PC-9 (cell line): ENCODE measurements at regions not wholly inside any gene's neighbourhood (a gene's known extent, or its start where the extent isn't known, plus 50 kb on each side); places are given as distances from the start of the nearest gene placed in this dataset.

Experiments
- BruUV-seq: library from RNA; stranded (reverse); fragments of 400-500 nt; replicated peaks from 2 replicates; lab custom pipeline; 2021; lab: Mats Ljungman, UMichigan
- CTCF ChIA-PET: fragments of 300-600 bp; sonication (Branson Sonifier 250); formaldehyde crosslinking; loops from one replicate; lab custom pipeline; 2022; ENCODE audit warnings: antibody characterized with exemption; lab: Charles Lee
- POLR2A ChIA-PET: fragments of 300-600 bp; sonication (Branson Sonifier 250); formaldehyde crosslinking; loops from one replicate; lab custom pipeline; 2022; ENCODE audit warnings: antibody characterized with exemption; ENCODE audit not compliant: unreplicated experiment; lab: Charles Lee
- DNase-seq, 2 experiments: peaks; one replicate each; pipeline versions ENCODE4 v3.0.0 to v3.0.0-alpha.2; 2015 to 2022; ENCODE audit warnings: mixed read lengths in 1 of 2
- H2AFZ ChIP-seq: fragments of 200-600 bp; sonication (generic); 2 replicates; pipeline ENCODE4 v1.8.1; 2017; ENCODE audit warnings: antibody characterized with exemption
- H3F3A ChIP-seq: fragments of 200-600 bp; sonication (generic); 2 replicates; pipeline ENCODE4 v1.8.1; 2017; ENCODE audit warnings: antibody characterized with exemption, mild to moderate bottlenecking, low read depth; ENCODE audit not compliant: insufficient read depth
- H3K27ac ChIP-seq: fragments of 200-600 bp; sonication (generic); 2 replicates; pipeline ENCODE4 v1.6.1; 2016; ENCODE audit warnings: mixed run types
- H3K27me3 ChIP-seq: fragments of 200-600 bp; sonication (generic); 2 replicates; pipeline ENCODE4 v1.6.1; 2016; ENCODE audit warnings: low read depth, mixed run types; ENCODE audit not compliant: insufficient read depth
- H3K36me3 ChIP-seq: fragments of 200-600 bp; sonication (generic); 2 replicates; pipeline ENCODE4 v1.6.1; 2016; ENCODE audit warnings: low read depth, mixed run types
- H3K4me1 ChIP-seq: fragments of 200-600 bp; sonication (generic); replicated peaks from 2 replicates; pipeline ENCODE4 v1.6.1; 2016; ENCODE audit warnings: mixed run types; ENCODE audit not compliant: insufficient read depth
- H3K4me2 ChIP-seq: fragments of 200-600 bp; sonication (generic); 2 replicates; pipeline ENCODE4 v1.6.1; 2017; ENCODE audit warnings: mixed run types
- H3K4me3 ChIP-seq: fragments of 200-600 bp; sonication (generic); 2 replicates; pipeline ENCODE4 v1.6.1; 2016; ENCODE audit warnings: mixed run types
- H3K79me2 ChIP-seq: fragments of 200-600 bp; sonication (generic); 2 replicates; pipeline ENCODE4 v1.6.1; 2017; ENCODE audit warnings: low read depth, mixed run types
- H3K9me2 ChIP-seq: fragments of 200-600 bp; sonication (generic); 2 replicates; pipeline ENCODE4 v1.8.1; 2017; ENCODE audit warnings: mild to moderate bottlenecking; ENCODE audit not compliant: insufficient read depth
- H3K9me3 ChIP-seq: fragments of 200-600 bp; sonication (generic); 2 replicates; pipeline ENCODE4 v1.8.1; 2016; ENCODE audit warnings: low read depth; ENCODE audit not compliant: insufficient read depth
- H4K20me1 ChIP-seq: fragments of 200-600 bp; sonication (generic); 2 replicates; pipeline ENCODE4 v1.8.1; 2017; ENCODE audit not compliant: insufficient read depth
- EZH2 ChIP-seq: fragments of 200-600 bp; sonication (generic); IDR thresholded peaks from 2 replicates; pipeline ENCODE4 v1.8.0; 2017; ENCODE audit warnings: antibody characterized with exemption, low read depth
- intact Hi-C: fragments of 100-400 bp; cut with micrococcal nuclease; formaldehyde crosslinking; loops from one replicate; pipeline ENCODE4 v1.10.0; 2022; ENCODE audit not compliant: unreplicated experiment
- TF ChIP-seq, protein P1 (sequence below): fragments of 200-600 bp; sonication (generic); conservative IDR thresholded peaks from 2 replicates; pipeline ENCODE4 v1.6.1; 2017; ENCODE audit warnings: mixed run types, antibody characterized with exemption, mild to moderate bottlenecking, moderate library complexity

DNA sequence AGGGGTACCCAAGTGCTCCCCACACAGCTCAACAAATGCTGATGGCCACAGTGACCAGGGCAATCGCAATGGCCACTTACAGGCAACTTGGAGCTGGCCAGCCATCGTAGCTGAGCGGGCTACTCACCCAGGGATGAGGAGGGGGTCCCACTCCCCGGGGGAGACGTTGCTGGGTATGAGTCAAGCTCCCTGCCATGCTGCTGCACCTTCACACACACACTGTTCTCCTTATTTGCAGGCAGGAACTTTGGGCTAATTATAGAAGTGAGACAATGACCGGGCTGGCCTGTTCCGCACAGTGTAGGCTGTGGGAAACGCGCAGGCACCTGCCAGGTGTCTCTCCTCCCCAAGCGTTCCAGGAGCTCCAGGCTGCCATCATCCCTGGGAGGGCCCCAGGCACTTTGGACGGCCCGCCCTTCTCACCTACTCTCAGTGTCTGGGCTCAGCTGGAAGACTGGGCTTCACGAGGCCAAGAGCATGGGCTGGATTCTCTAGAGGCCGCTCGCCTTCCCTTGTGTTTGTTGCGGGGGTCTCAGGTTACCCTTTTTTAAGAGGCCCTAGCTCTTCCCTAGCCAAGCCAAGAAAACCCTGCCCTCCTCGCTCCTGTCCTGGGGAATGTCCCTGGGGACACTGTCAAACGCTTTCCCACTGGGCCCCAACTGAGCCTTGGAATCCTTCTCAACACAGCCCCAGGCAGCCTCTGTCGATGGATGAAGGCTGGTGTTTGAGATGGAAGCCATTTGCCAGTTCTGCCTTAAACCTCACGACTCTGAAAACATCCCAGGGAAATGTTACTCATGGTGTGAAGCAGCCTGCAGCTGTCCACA lies 73.0 kb downstream of the RTL6 start:
- intact Hi-C loops: no loop called here
- TF ChIP-seq, protein P1, sequence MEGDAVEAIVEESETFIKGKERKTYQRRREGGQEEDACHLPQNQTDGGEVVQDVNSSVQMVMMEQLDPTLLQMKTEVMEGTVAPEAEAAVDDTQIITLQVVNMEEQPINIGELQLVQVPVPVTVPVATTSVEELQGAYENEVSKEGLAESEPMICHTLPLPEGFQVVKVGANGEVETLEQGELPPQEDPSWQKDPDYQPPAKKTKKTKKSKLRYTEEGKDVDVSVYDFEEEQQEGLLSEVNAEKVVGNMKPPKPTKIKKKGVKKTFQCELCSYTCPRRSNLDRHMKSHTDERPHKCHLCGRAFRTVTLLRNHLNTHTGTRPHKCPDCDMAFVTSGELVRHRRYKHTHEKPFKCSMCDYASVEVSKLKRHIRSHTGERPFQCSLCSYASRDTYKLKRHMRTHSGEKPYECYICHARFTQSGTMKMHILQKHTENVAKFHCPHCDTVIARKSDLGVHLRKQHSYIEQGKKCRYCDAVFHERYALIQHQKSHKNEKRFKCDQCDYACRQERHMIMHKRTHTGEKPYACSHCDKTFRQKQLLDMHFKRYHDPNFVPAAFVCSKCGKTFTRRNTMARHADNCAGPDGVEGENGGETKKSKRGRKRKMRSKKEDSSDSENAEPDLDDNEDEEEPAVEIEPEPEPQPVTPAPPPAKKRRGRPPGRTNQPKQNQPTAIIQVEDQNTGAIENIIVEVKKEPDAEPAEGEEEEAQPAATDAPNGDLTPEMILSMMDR: no peak
- TF ChIP-seq EZH2: no peak
- CTCF ChIA-PET: no interaction called here
- POLR2A ChIA-PET: no interaction called here
- H2AFZ ChIP-seq: no peak overlapping the region
- no peaks in the 10 kb centered on the region for H3K79me2 ChIP-seq
- H3K9me3 ChIP-seq: peaks cover 3% of the 10 kb centered on the region; the same call in 1 of the 2 replicates
- H3K9me2 ChIP-seq: no peaks in the 10 kb centered on the region
- no TSS peak for BruUV-seq
- no peaks in the 10 kb centered on the region for H3F3A ChIP-seq
- H3K4me1 ChIP-seq: no peaks in the 10 kb centered on the region
- H3K27me3 ChIP-seq: no peaks in the 10 kb centered on the region
- peak in 1 of 2 experiments; percentile 32 for DNase-seq
- no peaks in the 10 kb centered on the region for H4K20me1 ChIP-seq
- H3K36me3 ChIP-seq: no peaks in the 10 kb centered on the region
- H3K4me2 ChIP-seq: no peak overlapping the region
- no peak overlapping the region for H3K27ac ChIP-seq
- H3K4me3 ChIP-seq: no peak overlapping the region

DNA sequence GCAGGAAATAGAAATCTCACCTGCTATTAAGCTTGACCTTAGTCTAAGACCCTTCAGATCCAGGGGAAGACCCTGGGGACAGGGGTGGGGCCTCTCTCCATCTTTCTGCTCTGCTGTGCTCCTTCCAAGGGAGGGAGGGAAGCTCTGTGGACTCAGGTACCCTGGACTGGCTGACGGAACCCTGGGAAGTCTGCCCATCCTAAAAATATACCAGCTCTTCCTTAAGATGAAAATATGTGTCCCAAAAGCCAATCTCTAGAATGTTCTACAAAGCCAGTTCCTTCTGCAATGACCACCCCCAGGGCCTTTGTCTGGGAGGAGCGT lies 73.7 kb downstream of the RTL6 start:
- DNase-seq: peak in 1 of 2 experiments; percentile 8
- no TSS peak for BruUV-seq
- no peaks in the 10 kb centered on the region for H4K20me1 ChIP-seq
- ChIA-PET POLR2A (no interaction called here), CTCF (no interaction called here)
- peaks cover 9% of the 10 kb centered on the region for H3K9me3 ChIP-seq
- TF ChIP-seq, protein P1: no peak
- TF ChIP-seq EZH2: no peak
- H3K36me3 ChIP-seq: no peaks in the 10 kb centered on the region
- H3K79me2 ChIP-seq: no peaks in the 10 kb centered on the region
- H3K27ac ChIP-seq: no peak overlapping the region
- H3K27me3 ChIP-seq: no peaks in the 10 kb centered on the region
- no peak overlapping the region for H3K4me2 ChIP-seq
- intact Hi-C loops: no loop called here
- no peak overlapping the region for H2AFZ ChIP-seq
- H3K9me2 ChIP-seq: no peaks in the 10 kb centered on the region
- no peaks in the 10 kb centered on the region for H3F3A ChIP-seq
- no peak overlapping the region for H3K4me3 ChIP-seq
- H3K4me1 ChIP-seq: no peaks in the 10 kb centered on the region

DNA sequence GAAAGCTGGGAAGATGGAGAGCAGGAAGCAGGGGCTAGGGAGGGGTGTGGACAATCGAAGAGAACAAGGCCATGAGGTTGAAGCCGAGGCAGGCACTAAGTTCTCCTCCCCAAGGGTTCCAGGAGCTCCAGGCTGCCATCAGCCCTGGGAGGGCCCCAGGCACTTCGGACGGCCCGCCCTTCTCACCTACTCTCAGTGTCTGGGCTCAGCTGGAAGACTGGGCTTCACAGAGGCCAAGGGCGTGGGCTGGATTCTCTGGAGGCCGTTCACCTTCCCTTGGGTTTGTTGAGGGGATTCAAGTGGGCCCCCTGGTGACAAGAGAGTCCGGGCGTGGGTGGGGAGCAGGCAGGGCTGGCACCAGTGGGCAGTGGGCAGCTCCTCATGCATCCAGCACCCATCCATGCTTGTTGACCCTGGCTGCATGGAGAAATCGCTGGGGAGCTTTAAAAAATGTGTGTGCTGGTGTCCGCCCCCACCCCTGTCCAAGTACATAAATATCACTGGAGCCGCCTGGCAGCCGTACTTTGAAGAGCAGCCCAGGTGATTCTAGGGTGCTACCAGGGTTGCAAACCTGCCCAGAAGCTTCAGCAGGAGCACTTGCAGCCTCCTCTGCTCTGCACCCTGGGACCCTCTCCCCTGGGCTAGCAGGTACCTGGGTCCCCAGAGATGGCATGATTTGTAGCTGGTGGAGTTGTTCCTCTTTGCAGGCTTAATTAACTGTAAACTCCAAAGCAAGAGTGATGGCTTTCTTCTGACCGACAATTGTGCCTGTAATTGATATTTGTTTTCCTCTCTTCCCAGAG lies 74.3 kb downstream of the RTL6 start:
- POLR2A ChIA-PET: no interaction called here

More for the DNA sequence above, 74.3 kb downstream of the RTL6 start:
- Histone ChIP-seq H4K20me1 (no peaks in the 10 kb centered on the region), H3K9me2 (no peaks in the 10 kb centered on the region), H3K4me1 (no peaks in the 10 kb centered on the region), H3K4me2 (no peak overlapping the region), H2AFZ (no peak overlapping the region), H3K9me3 (peaks cover 9% of the 10 kb centered on the region), H3K27ac (no peak overlapping the region), H3K36me3 (no peaks in the 10 kb centered on the region), H3K79me2 (no peaks in the 10 kb centered on the region), H3K27me3 (no peaks in the 10 kb centered on the region), H3K4me3 (no peak overlapping the region), H3F3A (no peaks in the 10 kb centered on the region)
- peak in 1 of 2 experiments; percentile 21 for DNase-seq
- TF ChIP-seq, protein P1: no peak
- no peak for TF ChIP-seq EZH2
- intact Hi-C loops: no loop called here
- CTCF ChIA-PET: no interaction called here
- no TSS peak for BruUV-seq
